ENCODE measurements at regions not wholly inside any gene's neighbourhood (a gene's known extent, or its start where the extent isn't known, plus 50 kb on each side); places are given as distances from the start of the nearest gene placed in this dataset.

DNA sequence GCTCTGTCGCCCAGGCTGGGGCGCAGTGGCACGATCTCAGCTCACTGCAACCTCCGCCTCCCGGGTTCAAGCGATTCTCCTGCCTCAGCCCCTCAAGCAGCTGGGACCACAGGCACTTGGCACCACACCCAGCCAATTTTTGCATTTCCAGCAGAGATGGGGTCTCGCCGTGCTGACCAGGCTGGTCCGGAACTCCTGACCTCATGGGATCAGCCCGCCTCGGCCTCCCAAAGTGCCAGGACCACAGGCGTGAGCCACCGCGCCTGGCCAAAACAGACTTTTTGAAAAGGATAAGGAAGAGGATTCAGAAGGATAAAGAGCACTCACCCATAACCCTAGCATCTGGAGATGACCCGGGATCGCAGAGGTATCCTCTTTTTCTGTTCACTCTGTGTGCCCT lies 224.5 kb upstream of the AGTR2 start:
- Histone ChIP-seq H2BK15ac (ENCODE audit: low read depth, low read length) (no peak overlapping the region), H3K4ac (ENCODE audit: low read depth, low read length) (no peak overlapping the region), H4K8ac (replicated peaks; ENCODE audit: insufficient read length, low read depth, low read length) (no peak overlapping the region), H2AFZ (ENCODE audit: low read length) (no peak overlapping the region), H3K79me2 (ENCODE audit: insufficient read depth, low read length) (peaks cover 16% of the 10 kb centered on the region; the same call in 1 of the 2 replicates), H4K20me1 (ENCODE audit: control insufficient read depth, insufficient read depth, insufficient read length) (peaks cover 6% of the 10 kb centered on the region), H3K23me2 (ENCODE audit: insufficient read length, low read depth, low read length, poor library complexity, severe bottlenecking) (peaks cover 2% of the 10 kb centered on the region), H2BK12ac (ENCODE audit: insufficient read length, low read depth, low read length) (no peak overlapping the region), H3K4me2 (ENCODE audit: insufficient read depth, insufficient read length, low read length) (no peak overlapping the region), H3K4me1 (ENCODE audit: insufficient read depth, low read length) (peaks cover 6% of the 10 kb centered on the region; the same call in 1 of the 2 replicates), H2BK5ac (ENCODE audit: insufficient read length, low read length) (no peak overlapping the region), H2BK120ac (ENCODE audit: low read depth, low read length, poor library complexity, severe bottlenecking) (no peak overlapping the region), H2AK5ac (ENCODE audit: insufficient read length, low read length) (no peak overlapping the region), H3K79me1 (ENCODE audit: insufficient read depth, low read depth, low read length, poor library complexity, severe bottlenecking) (peaks cover 12% of the 10 kb centered on the region), H3K23ac (ENCODE audit: insufficient read length, low read depth, low read length) (no peak overlapping the region), H3K14ac (ENCODE audit: insufficient read depth, low read length) (no peak overlapping the region), H3K56ac (ENCODE audit: insufficient read length, low read depth, low read length) (no peak overlapping the region), H3K27ac (ENCODE audit: insufficient read length, low read depth, low read length) (no peak overlapping the region), H2BK20ac (ENCODE audit: low read depth, low read length, poor library complexity, severe bottlenecking) (no peak overlapping the region), H3K9me3 (ENCODE audit: control insufficient read depth, low read depth, low read length) (no peaks in the 10 kb centered on the region), H4K91ac (ENCODE audit: insufficient read length, low read depth, low read length) (no peak overlapping the region), H3K9ac (ENCODE audit: extremely low read depth, insufficient read length, low read length) (no peak overlapping the region), H3K27me3 (ENCODE audit: insufficient read depth, low read length) (no peaks in the 10 kb centered on the region), H3K18ac (ENCODE audit: insufficient read length, low read depth, low read length) (no peak overlapping the region), H3T11ph (ENCODE audit: low read length) (no peak overlapping the region), H4K5ac (ENCODE audit: insufficient read length, low read depth, low read length) (no peak overlapping the region)
- Mint-ChIP-seq H3K4me1 (peaks cover 21 to 27% of the 10 kb centered on the region in 2 experiments), H3K27ac (peak overlapping the region in 1 of 3 experiments; percentile 23; a peak in 1 of 7 replicates), H3K27me3 (ENCODE audit: low read depth) (no peaks in the 10 kb centered on the region; the same call in 1 of the 2 replicates), H3K4me3 (no peak overlapping the region), H3K9me3 (peaks cover 0 to 6% of the 10 kb centered on the region in 2 experiments; a peak in 3 of 5 replicates), H3K36me3 (ENCODE audit: insufficient read depth in 1 of 3, low read depth in 3 of 3) (peaks cover 42 to 68% (median 62%) of the 10 kb centered on the region in 3 experiments)
- no CpG with 5 or more reads among the region's 16 CpGs for WGBS (ENCODE audit: extremely low coverage, insufficient read length, low lambda C conversion rate)
- no peak for DNase-seq
- TF ChIP-seq, protein P1, sequence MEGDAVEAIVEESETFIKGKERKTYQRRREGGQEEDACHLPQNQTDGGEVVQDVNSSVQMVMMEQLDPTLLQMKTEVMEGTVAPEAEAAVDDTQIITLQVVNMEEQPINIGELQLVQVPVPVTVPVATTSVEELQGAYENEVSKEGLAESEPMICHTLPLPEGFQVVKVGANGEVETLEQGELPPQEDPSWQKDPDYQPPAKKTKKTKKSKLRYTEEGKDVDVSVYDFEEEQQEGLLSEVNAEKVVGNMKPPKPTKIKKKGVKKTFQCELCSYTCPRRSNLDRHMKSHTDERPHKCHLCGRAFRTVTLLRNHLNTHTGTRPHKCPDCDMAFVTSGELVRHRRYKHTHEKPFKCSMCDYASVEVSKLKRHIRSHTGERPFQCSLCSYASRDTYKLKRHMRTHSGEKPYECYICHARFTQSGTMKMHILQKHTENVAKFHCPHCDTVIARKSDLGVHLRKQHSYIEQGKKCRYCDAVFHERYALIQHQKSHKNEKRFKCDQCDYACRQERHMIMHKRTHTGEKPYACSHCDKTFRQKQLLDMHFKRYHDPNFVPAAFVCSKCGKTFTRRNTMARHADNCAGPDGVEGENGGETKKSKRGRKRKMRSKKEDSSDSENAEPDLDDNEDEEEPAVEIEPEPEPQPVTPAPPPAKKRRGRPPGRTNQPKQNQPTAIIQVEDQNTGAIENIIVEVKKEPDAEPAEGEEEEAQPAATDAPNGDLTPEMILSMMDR (conservative IDR thresholded peaks at IDR 0.05): no peak
